GM23338 (cell line): ENCODE measurements at regions not wholly inside any gene's neighbourhood (a gene's known extent, or its start where the extent isn't known, plus 50 kb on each side); places are given as distances from the start of the nearest gene placed in this dataset.

Experiments
- ATAC-seq: fragments of 200-7000 bp; cut with Tn5 transposase; 3 replicates; pipeline ENCODE4 v1.9.1; 2020
- DNase-seq: peaks from one replicate; pipeline ENCODE4 v3.0.0-alpha.2; 2015; ENCODE audit warnings: low spot score
- H2AFZ ChIP-seq: fragments of 200-600 bp; sonication (generic); 2 replicates; pipeline ENCODE4 v1.8.0; 2016; ENCODE audit warnings: antibody characterized with exemption, mild to moderate bottlenecking, moderate library complexity
- H3F3A ChIP-seq: fragments of 200-600 bp; sonication (generic); replicated peaks from 2 replicates; pipeline ENCODE4 v1.8.0; 2017; ENCODE audit warnings: antibody characterized with exemption, mixed run types, low read depth
- H3K27ac ChIP-seq: fragments of 200-600 bp; sonication (generic); 2 replicates; pipeline ENCODE4 v1.6.1; 2016; ENCODE audit warnings: low read depth
- H3K27me3 ChIP-seq: fragments of 200-600 bp; sonication (generic); 2 replicates; pipeline ENCODE4 v1.8.0; 2016; ENCODE audit warnings: mild to moderate bottlenecking, mixed run types, moderate library complexity; ENCODE audit not compliant: insufficient read depth
- H3K36me3 ChIP-seq: fragments of 200-600 bp; sonication (generic); 2 replicates; pipeline ENCODE4 v1.8.0; 2016; ENCODE audit warnings: mild to moderate bottlenecking; ENCODE audit not compliant: insufficient read depth
- H3K4me1 ChIP-seq: fragments of 200-600 bp; sonication (generic); 2 replicates; pipeline ENCODE4 v1.8.0; 2016; ENCODE audit warnings: mild to moderate bottlenecking, moderate library complexity; ENCODE audit not compliant: insufficient read depth
- H3K4me2 ChIP-seq: fragments of 200-600 bp; sonication (generic); 2 replicates; pipeline ENCODE4 v1.7.1; 2017; ENCODE audit warnings: mixed run types
- H3K4me3 ChIP-seq: fragments of 200-600 bp; sonication (generic); 2 replicates; pipeline ENCODE4 v1.6.1; 2016; ENCODE audit warnings: mixed run types
- H3K79me2 ChIP-seq: fragments of 200-600 bp; sonication (generic); replicated peaks from 2 replicates; pipeline ENCODE4 v1.8.0; 2017; ENCODE audit warnings: mild to moderate bottlenecking; ENCODE audit not compliant: insufficient read depth
- H3K9me2 ChIP-seq: fragments of 200-600 bp; sonication (generic); 2 replicates; pipeline ENCODE4 v1.8.0; 2017; ENCODE audit not compliant: insufficient read depth
- H4K20me1 ChIP-seq: fragments of 200-600 bp; sonication (generic); replicated peaks from 2 replicates; pipeline ENCODE4 v1.8.0; 2017; ENCODE audit warnings: mild to moderate bottlenecking; ENCODE audit not compliant: insufficient read depth
- H3K27ac Mint-ChIP-seq: 2 replicates; pipeline ENCODE4 v1.8.0; 2020; ENCODE audit warnings: inconsistent platforms, mild to moderate bottlenecking, moderate library complexity, mixed read lengths
- H3K27me3 Mint-ChIP-seq: 3 replicates; pipeline ENCODE4 v1.8.0; 2022; ENCODE audit warnings: low read depth, mild to moderate bottlenecking, moderate library complexity, mixed read lengths, inconsistent platforms; ENCODE audit not compliant: insufficient read depth, poor library complexity
- H3K36me3 Mint-ChIP-seq: 3 replicates; pipeline ENCODE4 v1.8.0; 2021; ENCODE audit warnings: low read depth, mild to moderate bottlenecking, inconsistent platforms, moderate library complexity, mixed read lengths
- H3K4me1 Mint-ChIP-seq: 3 replicates; pipeline ENCODE4 v1.8.0; 2020; ENCODE audit warnings: mild to moderate bottlenecking, inconsistent platforms, mixed read lengths
- H3K4me3 Mint-ChIP-seq: 3 replicates; pipeline ENCODE4 v1.8.0; 2021; ENCODE audit warnings: moderate library complexity, mild to moderate bottlenecking, inconsistent platforms, mixed read lengths
- H3K9me3 Mint-ChIP-seq: 3 replicates; pipeline ENCODE4 v1.8.0; 2020; ENCODE audit warnings: moderate library complexity, mild to moderate bottlenecking, inconsistent platforms, mixed read lengths
- CREB1 ChIP-seq: fragments of 250-450 bp; sonication (Bioruptor Pico); IDR thresholded peaks from 2 replicates; pipeline ENCODE4 v1.5.0; 2020; ENCODE audit warnings: low read depth, mild to moderate bottlenecking, moderate library complexity
- EZH2 ChIP-seq: fragments of 200-600 bp; sonication (generic); IDR thresholded peaks from one replicate; pipeline ENCODE4 v1.8.0; 2017; ENCODE audit warnings: antibody characterized with exemption, mild to moderate bottlenecking, low read depth; ENCODE audit not compliant: unreplicated experiment
- JUNB ChIP-seq: IDR thresholded peaks from one replicate; pipeline ENCODE4 v1.6.1; 2016; ENCODE audit warnings: antibody characterized with exemption; ENCODE audit not compliant: unreplicated experiment
- NANOG ChIP-seq: IDR thresholded peaks from 2 replicates; pipeline ENCODE4 v1.6.1; 2016; ENCODE audit warnings: antibody characterized with exemption, borderline replicate concordance
- TF ChIP-seq, protein P1 (sequence below): fragments of 250-450 bp; sonication (Bioruptor Pico); IDR thresholded peaks from 2 replicates; pipeline ENCODE4 v1.5.0; 2020; ENCODE audit warnings: mild to moderate bottlenecking, moderate library complexity
- TF ChIP-seq, protein P2 (sequence below): IDR thresholded peaks from one replicate; pipeline ENCODE4 v1.6.1; 2018; ENCODE audit warnings: antibody characterized with exemption; ENCODE audit not compliant: unreplicated experiment

DNA sequence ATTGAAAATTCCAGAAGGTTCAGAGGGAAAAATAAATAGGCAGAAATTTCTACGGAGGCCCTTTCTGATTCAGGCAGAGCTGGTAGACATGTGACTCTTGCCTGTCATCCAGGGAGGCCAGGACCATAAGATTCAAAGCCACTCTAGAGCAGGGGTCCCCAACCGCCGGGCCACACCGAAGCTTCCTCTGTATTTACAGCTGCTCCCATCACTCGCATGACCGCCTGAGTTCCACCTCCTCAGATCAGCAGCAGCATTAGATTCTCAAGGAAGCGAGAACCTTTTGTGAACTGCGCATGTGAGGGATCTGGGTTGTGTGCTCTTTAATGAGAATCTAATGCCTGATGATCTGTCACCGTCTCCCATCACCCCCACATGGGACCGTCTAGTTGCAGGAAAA is 72.2 kb downstream of the RWDD4 start (continued):
- TF ChIP-seq, protein P1, sequence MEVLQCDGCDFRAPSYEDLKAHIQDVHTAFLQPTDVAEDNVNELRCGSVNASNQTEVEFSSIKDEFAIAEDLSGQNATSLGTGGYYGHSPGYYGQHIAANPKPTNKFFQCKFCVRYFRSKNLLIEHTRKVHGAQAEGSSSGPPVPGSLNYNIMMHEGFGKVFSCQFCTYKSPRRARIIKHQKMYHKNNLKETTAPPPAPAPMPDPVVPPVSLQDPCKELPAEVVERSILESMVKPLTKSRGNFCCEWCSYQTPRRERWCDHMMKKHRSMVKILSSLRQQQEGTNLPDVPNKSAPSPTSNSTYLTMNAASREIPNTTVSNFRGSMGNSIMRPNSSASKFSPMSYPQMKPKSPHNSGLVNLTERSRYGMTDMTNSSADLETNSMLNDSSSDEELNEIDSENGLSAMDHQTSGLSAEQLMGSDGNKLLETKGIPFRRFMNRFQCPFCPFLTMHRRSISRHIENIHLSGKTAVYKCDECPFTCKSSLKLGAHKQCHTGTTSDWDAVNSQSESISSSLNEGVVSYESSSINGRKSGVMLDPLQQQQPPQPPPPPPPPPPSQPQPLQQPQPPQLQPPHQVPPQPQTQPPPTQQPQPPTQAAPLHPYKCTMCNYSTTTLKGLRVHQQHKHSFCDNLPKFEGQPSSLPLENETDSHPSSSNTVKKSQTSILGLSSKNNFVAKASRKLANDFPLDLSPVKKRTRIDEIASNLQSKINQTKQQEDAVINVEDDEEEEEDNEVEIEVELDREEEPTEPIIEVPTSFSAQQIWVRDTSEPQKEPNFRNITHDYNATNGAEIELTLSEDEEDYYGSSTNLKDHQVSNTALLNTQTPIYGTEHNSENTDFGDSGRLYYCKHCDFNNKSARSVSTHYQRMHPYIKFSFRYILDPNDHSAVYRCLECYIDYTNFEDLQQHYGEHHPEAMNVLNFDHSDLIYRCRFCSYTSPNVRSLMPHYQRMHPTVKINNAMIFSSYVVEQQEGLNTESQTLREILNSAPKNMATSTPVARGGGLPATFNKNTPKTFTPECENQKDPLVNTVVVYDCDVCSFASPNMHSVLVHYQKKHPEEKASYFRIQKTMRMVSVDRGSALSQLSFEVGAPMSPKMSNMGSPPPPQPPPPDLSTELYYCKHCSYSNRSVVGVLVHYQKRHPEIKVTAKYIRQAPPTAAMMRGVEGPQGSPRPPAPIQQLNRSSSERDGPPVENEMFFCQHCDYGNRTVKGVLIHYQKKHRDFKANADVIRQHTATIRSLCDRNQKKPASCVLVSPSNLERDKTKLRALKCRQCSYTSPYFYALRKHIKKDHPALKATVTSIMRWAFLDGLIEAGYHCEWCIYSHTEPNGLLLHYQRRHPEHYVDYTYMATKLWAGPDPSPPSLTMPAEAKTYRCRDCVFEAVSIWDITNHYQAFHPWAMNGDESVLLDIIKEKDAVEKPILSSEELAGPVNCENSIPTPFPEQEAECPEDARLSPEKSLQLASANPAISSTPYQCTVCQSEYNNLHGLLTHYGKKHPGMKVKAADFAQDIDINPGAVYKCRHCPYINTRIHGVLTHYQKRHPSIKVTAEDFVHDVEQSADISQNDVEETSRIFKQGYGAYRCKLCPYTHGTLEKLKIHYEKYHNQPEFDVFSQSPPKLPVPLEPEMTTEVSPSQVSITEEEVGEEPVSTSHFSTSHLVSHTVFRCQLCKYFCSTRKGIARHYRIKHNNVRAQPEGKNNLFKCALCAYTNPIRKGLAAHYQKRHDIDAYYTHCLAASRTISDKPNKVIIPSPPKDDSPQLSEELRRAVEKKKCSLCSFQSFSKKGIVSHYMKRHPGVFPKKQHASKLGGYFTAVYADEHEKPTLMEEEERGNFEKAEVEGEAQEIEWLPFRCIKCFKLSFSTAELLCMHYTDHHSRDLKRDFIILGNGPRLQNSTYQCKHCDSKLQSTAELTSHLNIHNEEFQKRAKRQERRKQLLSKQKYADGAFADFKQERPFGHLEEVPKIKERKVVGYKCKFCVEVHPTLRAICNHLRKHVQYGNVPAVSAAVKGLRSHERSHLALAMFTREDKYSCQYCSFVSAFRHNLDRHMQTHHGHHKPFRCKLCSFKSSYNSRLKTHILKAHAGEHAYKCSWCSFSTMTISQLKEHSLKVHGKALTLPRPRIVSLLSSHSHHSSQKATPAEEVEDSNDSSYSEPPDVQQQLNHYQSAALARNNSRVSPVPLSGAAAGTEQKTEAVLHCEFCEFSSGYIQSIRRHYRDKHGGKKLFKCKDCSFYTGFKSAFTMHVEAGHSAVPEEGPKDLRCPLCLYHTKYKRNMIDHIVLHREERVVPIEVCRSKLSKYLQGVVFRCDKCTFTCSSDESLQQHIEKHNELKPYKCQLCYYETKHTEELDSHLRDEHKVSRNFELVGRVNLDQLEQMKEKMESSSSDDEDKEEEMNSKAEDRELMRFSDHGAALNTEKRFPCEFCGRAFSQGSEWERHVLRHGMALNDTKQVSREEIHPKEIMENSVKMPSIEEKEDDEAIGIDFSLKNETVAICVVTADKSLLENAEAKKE (CRISPR knock-in tag), result no peak

DNA sequence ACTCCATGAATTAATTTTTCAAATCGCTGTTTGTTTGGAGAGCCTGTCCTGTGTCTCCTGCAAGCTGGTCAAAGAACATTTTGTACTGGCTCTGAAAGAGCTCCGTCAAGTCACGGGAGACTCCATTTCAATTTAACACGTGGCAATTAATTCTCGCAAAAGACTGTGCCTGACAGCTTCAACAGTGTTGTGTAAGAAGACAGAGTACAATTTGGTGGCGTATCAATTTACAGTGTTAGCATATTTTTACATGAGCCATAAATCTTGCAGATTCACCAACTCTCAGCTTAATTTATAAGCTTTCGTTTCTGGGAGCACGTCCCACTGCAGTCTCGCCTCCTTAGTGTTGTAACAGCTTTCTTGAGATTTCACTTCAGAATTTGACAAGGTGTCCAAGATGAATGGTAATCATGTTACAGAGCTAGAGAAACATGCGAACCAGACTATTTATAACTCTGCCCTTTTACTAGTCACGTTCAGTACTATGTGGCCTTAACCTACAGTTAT is 70.8 kb downstream of the RWDD4 start:
- no peak overlapping the region for H3K4me3 Mint-ChIP-seq
- peak overlapping the region; percentile 53; the same call in 1 of the 2 replicates for H2AFZ ChIP-seq
- TF ChIP-seq CREB1 (CRISPR knock-in tag) (no peak), JUNB (no peak), EZH2 (no peak), NANOG (no peak)
- TF ChIP-seq, protein P2, sequence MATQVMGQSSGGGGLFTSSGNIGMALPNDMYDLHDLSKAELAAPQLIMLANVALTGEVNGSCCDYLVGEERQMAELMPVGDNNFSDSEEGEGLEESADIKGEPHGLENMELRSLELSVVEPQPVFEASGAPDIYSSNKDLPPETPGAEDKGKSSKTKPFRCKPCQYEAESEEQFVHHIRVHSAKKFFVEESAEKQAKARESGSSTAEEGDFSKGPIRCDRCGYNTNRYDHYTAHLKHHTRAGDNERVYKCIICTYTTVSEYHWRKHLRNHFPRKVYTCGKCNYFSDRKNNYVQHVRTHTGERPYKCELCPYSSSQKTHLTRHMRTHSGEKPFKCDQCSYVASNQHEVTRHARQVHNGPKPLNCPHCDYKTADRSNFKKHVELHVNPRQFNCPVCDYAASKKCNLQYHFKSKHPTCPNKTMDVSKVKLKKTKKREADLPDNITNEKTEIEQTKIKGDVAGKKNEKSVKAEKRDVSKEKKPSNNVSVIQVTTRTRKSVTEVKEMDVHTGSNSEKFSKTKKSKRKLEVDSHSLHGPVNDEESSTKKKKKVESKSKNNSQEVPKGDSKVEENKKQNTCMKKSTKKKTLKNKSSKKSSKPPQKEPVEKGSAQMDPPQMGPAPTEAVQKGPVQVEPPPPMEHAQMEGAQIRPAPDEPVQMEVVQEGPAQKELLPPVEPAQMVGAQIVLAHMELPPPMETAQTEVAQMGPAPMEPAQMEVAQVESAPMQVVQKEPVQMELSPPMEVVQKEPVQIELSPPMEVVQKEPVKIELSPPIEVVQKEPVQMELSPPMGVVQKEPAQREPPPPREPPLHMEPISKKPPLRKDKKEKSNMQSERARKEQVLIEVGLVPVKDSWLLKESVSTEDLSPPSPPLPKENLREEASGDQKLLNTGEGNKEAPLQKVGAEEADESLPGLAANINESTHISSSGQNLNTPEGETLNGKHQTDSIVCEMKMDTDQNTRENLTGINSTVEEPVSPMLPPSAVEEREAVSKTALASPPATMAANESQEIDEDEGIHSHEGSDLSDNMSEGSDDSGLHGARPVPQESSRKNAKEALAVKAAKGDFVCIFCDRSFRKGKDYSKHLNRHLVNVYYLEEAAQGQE, result no peak
- TF ChIP-seq, protein P1 (CRISPR knock-in tag), result no peak
- DNase-seq (no peak), ATAC-seq (no peak)
- H3K36me3 Mint-ChIP-seq, result peaks cover 5% of the 10 kb centered on the region; the same call in 2 of the 3 replicates
- no peaks in the 10 kb centered on the region for H3K27me3 ChIP-seq
- H3K4me2 ChIP-seq, result no peak overlapping the region
- H3K9me2 ChIP-seq, result no peaks in the 10 kb centered on the region
- H3K36me3 ChIP-seq, result no peaks in the 10 kb centered on the region
- no peak overlapping the region for H3K27ac Mint-ChIP-seq
- H3K4me1 Mint-ChIP-seq, result no peaks in the 10 kb centered on the region
- no peaks in the 10 kb centered on the region for H3F3A ChIP-seq
- peaks cover 5% of the 10 kb centered on the region for H3K27me3 Mint-ChIP-seq
- H3K4me3 ChIP-seq, result no peak overlapping the region
- no peaks in the 10 kb centered on the region for H3K4me1 ChIP-seq
- H4K20me1 ChIP-seq, result no peaks in the 10 kb centered on the region
- H3K79me2 ChIP-seq, result no peaks in the 10 kb centered on the region
- H3K9me3 Mint-ChIP-seq, result peaks cover 26% of the 10 kb centered on the region
- H3K27ac ChIP-seq, result no peak overlapping the region
